RWPE1 (cell line): ENCODE measurements at regions not wholly inside any gene's neighbourhood (a gene's known extent, or its start where the extent isn't known, plus 50 kb on each side); places are given as distances from the start of the nearest gene placed in this dataset.

Source experiments
- CTCF ChIA-PET: fragments of 350-600 bp; sonication (Branson Sonifier 250); formaldehyde crosslinking; extraction: SDS; loops from one replicate; lab custom pipeline; 2021; lab: Yijun Ruan, JAX
- POLR2A ChIA-PET: fragments of 400-600 bp; formaldehyde crosslinking; extraction: SDS; loops from one replicate; lab custom pipeline; 2020; ENCODE audit warnings: antibody characterized with exemption; ENCODE audit not compliant: low non-redundant PET; lab: Yijun Ruan, JAX
- DNase-seq: peaks from one replicate; pipeline ENCODE4 v3.0.0; 2012; ENCODE audit warnings: low spot score
- H3K27ac ChIP-seq: fragments of 450-650 bp; 2 replicates; pipeline ENCODE4 v1.5.1; 2017
- TF ChIP-seq, protein P1 (sequence below): fragments of 450-650 bp; conservative IDR thresholded peaks from 2 replicates; pipeline ENCODE4 v1.5.1; 2017; ENCODE audit warnings: low read depth, mild to moderate bottlenecking

DNA sequence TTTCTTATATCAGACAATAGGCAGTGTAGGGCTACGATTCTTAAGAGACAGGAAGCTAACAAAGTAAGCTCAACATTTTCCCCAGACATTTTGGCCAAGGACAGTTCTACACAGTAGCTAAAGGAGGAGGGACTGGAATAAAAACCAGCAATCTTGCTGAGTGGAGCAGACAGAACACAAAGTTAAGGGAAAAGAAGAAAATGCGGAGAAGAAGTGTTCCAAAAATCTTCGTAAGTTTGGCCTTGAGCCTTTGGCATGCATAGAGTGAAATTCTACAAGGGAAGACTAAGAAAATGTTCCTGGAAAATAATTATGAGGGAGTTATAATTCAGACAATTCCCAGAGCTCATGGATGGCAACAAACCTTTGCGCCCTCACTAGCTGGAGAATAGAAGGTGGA, 748.0 kb upstream of the CTNND2 start:
- ChIA-PET POLR2A (no interaction called here), CTCF (interaction anchor here (0.5 kb wide), 1 partner anchor 344 kb away, joined by 3 read pairs; no protein-coding TSS in a partner anchor)
- TF ChIP-seq, protein P1, sequence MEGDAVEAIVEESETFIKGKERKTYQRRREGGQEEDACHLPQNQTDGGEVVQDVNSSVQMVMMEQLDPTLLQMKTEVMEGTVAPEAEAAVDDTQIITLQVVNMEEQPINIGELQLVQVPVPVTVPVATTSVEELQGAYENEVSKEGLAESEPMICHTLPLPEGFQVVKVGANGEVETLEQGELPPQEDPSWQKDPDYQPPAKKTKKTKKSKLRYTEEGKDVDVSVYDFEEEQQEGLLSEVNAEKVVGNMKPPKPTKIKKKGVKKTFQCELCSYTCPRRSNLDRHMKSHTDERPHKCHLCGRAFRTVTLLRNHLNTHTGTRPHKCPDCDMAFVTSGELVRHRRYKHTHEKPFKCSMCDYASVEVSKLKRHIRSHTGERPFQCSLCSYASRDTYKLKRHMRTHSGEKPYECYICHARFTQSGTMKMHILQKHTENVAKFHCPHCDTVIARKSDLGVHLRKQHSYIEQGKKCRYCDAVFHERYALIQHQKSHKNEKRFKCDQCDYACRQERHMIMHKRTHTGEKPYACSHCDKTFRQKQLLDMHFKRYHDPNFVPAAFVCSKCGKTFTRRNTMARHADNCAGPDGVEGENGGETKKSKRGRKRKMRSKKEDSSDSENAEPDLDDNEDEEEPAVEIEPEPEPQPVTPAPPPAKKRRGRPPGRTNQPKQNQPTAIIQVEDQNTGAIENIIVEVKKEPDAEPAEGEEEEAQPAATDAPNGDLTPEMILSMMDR: no peak
- H3K27ac ChIP-seq: no peak overlapping the region
- no peak for DNase-seq

DNA sequence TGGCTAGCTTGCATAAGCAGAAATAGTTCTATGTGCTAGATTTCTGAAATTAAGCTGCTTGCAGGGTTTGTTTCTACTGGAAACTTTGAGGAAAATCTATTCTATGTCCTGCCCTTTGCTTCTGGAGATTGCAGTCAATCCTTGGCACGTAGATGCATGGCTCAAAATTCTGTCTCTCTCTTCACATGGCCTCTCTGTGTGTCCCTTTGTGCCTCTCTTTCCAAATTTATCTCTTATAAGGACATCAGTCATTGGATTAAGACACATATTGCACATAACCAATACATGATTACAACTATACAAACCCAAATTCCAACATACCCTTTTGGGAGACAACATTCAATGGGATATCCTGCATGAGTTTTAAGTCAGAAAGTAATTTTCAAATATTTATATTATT, 744.3 kb upstream of the CTNND2 start:
- ChIA-PET CTCF (no interaction called here), POLR2A (no interaction called here)
- TF ChIP-seq, protein P1: no peak
- no peak overlapping the region for H3K27ac ChIP-seq
- no peak for DNase-seq

DNA sequence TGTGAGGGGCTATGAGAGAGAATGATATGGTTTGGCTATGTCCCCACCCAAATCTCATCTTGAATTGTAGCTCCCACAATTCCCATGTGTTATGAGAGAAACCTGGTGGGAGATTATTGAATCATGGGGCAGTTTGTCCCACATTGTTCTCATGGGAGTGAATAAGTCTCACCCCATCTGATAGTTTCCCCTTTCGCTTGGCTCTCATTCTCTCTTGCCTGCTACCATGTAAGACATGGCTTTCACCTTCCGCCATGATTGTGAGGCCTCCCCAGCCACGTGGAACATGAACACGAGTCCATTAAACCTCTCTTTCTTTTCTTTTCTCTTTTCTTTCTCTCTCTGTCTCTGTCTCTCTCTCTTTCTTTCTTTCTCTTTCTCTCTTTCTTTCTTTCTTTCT, 743.4 kb upstream of the CTNND2 start:
- ChIA-PET CTCF (no interaction called here), POLR2A (no interaction called here)
- DNase-seq: no peak
- TF ChIP-seq, protein P1: no peak
- no peak overlapping the region for H3K27ac ChIP-seq

DNA sequence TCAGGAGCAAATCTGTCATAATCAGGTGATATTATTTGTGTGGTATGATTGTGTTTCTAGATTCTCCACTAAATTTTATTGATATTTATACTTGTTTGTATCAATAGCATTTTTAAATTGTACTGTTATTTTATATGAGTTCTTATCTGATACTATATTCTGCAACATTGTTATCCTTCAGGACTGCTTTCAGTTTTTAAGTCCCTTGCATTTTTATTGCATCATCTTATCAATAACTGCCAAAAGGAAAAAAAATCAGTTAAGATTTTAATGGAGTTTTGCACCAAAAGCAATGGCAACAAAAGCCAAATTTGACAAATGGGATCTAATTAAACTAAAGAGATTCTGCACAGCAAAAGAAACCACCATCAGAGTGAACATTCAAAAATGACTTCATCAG, 741.3 kb upstream of the CTNND2 start:
- DNase-seq: no peak
- ChIA-PET POLR2A (no interaction called here), CTCF (no interaction called here)
- no peak overlapping the region for H3K27ac ChIP-seq
- TF ChIP-seq, protein P1: no peak

DNA sequence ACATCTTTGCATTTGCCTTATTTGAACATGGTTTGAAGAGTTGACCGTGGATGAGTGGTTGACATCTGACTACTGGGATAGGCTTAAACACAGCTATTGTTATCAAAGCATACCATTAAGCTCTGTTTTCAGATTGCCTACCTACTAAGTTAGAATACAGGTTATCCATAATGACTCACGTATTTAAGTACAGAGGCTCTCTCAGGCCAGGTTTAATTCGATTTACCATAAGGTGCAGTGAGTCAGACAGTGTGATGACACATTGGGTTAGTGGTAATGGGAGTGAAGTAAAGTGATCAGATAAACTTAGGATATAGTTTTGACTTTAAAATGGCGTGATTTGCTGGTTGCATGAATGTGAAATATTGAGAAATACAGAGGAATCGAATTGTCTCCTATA, 732.0 kb upstream of the CTNND2 start:
- DNase-seq: no peak
- ChIA-PET CTCF (no interaction called here), POLR2A (no interaction called here)
- TF ChIP-seq, protein P1: no peak
- H3K27ac ChIP-seq: no peak overlapping the region

DNA sequence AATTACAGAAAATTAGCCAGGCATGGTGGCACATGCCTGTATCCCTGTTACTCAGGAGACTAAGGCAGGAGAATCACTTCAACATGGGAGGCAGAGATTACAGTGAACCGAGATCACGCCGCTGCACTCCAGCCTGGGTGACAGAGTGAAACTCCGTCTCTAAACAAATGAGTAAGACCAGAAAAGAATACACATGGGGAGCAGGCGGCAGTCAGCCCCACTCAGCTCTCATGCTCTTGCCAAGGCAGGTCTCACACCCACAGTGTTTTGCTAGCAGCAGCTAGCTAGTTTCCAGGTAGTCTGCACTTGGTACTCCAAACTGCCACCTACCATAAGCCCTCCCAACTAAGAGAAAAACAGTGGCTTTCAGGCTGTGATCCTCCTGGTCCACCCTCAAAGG, 722.3 kb upstream of the CTNND2 start:
- no peak overlapping the region for H3K27ac ChIP-seq
- ChIA-PET CTCF (no interaction called here), POLR2A (no interaction called here)
- TF ChIP-seq, protein P1: no peak
- DNase-seq: no peak
